Muscle of back (tissue), 3 donors: ENCODE measurements at regions not wholly inside any gene's neighbourhood (a gene's known extent, or its start where the extent isn't known, plus 50 kb on each side); places are given as distances from the start of the nearest gene placed in this dataset.

Experiments used
- DNase-seq, 3 donors: peaks; one replicate each; pipeline versions ENCODE4 v3.0.0 to v3.0.0-alpha.2; 2013

DNA sequence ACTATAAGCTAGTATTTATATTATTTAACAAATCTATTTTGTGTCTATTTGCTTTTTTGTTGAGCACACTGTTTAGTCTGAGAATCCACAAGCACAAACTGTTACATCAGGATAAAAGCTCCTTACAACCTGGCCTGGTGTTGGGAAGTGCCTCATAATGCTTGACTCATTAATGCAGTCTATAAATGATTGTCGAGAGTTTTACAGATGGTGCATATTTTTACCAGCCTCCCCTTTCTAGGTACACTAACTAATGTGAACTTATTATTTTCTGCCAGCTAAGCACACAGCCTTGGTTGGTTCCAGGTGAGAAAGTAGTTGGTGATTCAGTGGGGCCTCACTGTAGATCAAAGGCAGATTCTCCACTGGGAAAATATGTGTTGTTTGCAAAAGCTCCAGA lies 151.0 kb upstream of the ADAMTS16 start:
- DNase-seq, result no peak

- DNase-seq, result no peak
Observed at GRCh38 chr5:4990017-4990416, 150.1 kb upstream of the ADAMTS16 start.

DNA sequence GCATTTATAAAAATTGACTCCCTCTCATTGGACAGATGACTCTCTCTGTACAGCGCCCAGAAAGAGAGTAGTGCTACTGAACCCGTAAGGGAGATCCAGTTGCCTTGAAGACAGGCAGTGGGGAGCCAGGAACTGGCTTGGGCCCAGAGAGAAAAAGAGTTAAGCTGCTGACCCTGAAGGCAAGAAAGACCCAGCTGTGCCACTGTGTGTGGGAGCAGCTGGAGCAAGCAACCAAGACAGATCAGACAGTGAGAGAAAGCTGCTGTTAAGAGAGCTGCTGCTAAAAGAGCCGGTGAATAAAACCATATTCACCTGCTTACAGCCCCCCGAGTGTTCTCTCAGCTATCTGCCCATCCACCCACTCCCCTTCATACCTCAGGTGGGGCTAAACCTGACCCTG lies 149.7 kb upstream of the ADAMTS16 start:
- no peak for DNase-seq

GRCh38 chr5:4991925-4992324 lies 148.2 kb upstream of the ADAMTS16 start:
- no peak for DNase-seq

GRCh38 chr5:4995014-4995413 lies 145.1 kb upstream of the ADAMTS16 start:
- DNase-seq, result no peak

DNA sequence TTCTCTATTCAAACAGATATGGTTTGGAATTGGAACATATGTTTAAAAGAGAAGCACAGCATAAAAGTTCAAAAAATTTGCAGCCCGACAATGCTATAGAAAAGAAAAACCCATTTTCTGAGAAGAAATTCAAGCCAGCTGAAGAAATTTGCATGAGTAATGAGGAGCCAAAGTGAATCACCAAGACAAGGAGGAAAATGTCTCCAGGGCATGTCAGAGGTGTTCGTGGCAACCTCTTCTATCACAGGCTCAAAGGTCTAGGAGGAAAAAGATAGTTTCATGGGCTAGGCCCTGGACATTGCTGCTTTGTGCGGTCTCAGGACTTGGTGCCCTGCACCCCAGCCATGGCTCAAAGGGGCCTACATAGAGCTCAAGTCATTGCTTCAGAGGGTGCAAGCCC lies 134.8 kb upstream of the ADAMTS16 start:
- DNase-seq, result no peak

DNA sequence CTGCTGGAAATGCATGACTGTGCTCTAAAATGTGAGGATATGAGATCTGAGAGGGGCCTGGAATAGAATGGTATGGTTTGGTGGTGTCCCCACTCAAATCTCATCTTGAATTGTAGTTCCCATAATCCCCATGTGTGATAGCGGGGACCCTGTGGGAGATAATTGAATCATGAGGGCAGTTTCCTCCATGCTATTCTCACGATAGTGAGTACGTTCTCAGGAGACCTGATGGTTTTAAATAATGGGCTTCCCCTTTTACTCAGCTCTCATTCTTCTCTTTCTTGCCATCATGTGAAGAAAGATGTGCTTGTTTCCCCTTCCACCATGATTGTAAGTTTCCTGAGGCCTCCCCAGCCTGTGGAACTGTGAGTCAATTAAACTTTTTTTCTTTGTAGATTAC lies 133.6 kb upstream of the ADAMTS16 start:
- no peak for DNase-seq

GRCh38 chr5:5009240-5009639 lies 130.9 kb upstream of the ADAMTS16 start:
- DNase-seq, result no peak

GRCh38 chr5:5011151-5011550 lies 129.0 kb upstream of the ADAMTS16 start:
- DNase-seq, result no peak

- DNase-seq, result peak; percentile 15 to 55 (median 54)
Observed at GRCh38 chr5:5014586-5015235, 125.4 kb upstream of the ADAMTS16 start.

DNA sequence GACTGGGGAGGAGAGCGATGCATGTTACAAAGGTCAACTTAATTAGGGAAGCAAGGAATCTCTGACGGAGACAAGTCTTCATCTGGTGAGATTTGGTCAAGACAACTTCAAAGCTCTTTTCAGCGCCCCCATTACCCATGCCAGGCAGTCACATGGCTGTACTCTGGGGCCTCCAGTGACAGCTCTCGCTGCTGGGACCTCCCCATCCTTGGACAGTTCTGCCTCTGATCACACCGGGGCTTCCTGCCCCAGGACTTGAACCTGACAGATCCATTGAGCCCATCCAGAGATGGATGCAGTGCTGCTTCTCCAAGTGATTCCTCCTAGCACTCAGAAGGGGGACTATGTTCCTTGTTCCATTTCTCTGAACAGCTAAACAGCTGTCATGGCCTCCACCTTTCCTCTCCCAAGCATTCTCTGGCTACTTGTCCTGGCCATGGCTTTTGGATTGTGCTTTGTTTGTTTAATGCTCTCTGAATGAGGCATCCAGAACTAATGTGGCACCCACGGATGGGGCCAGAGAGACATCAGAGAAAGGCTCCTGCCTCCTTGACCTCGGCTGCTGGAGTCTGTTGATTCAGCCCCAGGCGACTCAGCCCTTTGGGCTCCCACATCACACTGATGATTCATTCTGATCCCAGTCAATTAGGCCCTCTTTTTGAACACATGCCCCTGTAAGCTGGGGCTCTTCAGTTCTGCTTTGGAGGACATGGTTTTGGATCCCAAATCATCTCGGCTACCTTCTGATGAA lies 122.1 kb upstream of the ADAMTS16 start:
- DNase-seq, result peak in 2 of 3 donors; percentile 6 to 17

GRCh38 chr5:5018578-5018970 lies 121.6 kb upstream of the ADAMTS16 start:
- peak; percentile 1 to 32 (median 21) for DNase-seq

GRCh38 chr5:5021436-5021835 lies 118.7 kb upstream of the ADAMTS16 start:
- DNase-seq, result no peak

- DNase-seq, result no peak
Observed at GRCh38 chr5:5025098-5025773, 114.9 kb upstream of the ADAMTS16 start.

DNA sequence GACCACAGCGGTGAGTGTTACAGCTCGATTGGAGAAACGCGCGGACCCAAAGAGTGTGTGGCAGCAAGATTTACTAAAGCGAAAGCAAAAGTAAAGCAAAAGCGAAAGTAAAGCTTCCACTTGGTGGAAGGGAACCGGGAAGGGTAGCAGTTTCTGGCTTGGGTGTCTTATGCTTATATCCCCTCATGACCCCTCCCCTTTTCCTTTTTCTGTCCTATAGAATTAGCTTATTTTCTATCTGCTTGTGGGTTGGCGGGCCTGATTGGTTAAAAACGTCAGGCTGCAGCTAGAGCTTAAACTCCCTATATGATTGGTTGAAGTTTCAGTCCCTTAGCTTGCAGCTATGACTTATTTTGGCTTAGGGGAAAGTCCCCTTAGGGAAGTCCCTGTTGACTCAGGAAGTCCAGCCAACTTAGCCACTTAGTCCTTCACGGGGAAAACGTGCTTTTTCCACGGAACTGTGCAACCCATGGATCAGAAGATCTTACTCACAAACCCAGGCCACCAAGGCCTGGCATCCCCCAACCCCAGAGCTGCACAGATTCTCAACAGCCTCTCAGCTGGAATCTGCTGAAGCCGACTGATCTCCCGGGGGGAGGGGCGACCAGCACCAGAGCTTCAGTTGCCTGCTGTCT lies 114.2 kb upstream of the ADAMTS16 start:
- DNase-seq, result no peak

DNA sequence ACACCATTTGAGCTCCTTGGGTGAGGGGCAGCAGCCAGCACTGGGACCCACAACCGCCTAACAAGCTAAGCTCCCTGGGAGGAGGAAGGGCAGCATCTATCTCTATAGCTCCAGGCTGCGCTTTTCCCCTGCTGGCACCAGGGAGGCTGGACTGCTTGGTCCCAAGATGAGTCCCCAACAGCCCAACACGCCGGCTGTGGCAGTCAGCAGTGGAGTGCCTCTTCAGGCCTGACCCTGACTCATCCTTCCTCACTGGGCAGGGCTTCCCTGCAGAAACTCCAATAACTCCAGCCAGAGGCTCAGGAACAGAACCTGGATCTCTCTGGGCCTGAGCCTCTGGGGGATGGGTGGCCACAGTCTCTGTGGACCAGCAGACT lies 113.7 kb upstream of the ADAMTS16 start:
- no peak for DNase-seq

DNA sequence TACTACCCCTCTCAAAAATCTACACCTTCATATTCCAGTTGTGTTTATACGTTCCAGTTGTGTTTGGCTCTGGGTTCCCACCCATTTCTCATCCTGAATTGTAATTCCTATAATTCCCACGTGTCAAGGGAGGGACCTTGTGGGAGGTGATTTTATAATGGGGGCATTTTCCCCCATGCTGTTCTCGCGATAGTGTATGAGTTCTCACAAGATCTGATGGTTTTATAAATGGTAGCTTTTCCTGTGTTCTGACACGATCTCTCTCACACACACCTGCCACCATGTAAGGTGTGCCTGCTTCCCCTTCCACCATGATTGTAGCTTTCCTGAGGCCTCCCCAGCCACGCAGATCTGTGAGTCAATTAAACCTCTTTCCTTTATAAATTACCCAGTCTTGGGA lies 108.5 kb upstream of the ADAMTS16 start:
- no peak for DNase-seq

DNA sequence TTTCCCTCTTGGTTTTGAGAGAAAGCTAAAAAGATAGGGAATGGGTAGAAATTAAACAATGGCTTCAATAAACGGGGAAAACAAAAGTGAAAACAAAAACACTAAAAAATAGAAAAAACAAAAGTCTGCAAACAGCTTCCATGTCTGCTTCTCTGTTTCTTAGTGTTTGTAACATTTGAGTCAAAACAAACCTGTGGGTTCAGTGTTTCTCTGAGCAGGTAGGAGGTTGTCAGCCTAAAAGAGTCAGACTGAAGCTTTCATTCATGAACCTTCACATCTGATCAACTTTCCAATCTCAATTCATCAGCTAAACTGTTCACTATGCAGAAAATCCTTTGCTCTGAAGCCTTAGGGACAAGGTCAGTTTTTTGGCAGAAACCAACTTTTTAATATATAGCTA lies 102.5 kb upstream of the ADAMTS16 start:
- DNase-seq, result no peak

DNA sequence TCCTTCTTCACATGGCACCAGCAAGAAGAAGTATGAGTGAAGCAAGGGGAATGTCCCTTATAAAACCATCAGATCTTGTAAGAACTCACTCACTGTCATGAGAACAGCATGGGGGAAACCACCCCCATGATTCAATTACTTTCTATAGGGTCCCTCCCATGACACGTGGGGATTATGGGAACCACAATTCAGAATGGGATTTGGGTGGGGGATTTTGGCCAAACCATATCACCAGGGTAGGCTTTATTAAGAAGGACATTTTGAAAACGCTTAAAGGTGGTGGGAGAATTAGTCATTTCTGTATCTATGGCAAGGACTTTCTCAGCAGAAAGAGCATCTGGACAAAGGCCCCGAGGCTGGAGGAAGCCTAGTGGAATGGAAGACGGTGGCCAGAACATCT lies 100.2 kb upstream of the ADAMTS16 start:
- no peak for DNase-seq

DNA sequence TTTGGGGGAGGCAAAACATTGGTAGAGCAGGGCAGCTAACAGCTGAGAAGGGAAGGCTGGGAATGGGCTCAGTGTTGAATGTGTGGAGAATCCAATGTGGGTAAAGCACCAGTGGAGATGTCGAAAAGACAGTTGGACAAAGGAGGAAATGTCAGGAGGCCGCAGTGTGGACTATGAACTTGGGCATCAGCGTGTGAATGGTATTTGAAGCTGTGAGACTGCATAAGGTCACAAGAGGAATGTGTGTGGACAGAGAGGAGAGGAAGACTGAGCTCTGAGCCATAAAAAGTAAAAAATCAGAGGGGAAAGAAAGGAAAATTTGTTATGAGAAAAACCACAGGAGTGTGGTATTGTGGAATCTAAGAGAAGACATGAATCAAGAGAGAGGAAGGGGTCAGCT lies 99.4 kb upstream of the ADAMTS16 start:
- no peak for DNase-seq

- DNase-seq, result peak in 1 of 3 donors; percentile 29
Observed at GRCh38 chr5:5042806-5043205, 97.3 kb upstream of the ADAMTS16 start.

- DNase-seq, result no peak
Observed at GRCh38 chr5:5043346-5043745, 96.8 kb upstream of the ADAMTS16 start.
